NB4 (cell line): ENCODE measurements at regions not wholly inside any gene's neighbourhood (a gene's known extent, or its start where the extent isn't known, plus 50 kb on each side); places are given as distances from the start of the nearest gene placed in this dataset.
A peak's percentile ranks its signal among the peaks of the same experiment; 100 is the strongest.
"Not testable (repeated sequence)": the region's sequence is repeated elsewhere in the genome, so short reads cannot be mapped to it uniquely, and the experiment has no call there.

Experiments
- DNase-seq: peaks from one replicate; pipeline ENCODE4 v3.0.0; 2010; ENCODE audit warnings: low read depth
- H3K4me3 ChIP-seq: one replicate; pipeline ENCODE4 v1.5.1; 2011; ENCODE audit warnings: mild to moderate bottlenecking, low read depth, low read length, moderate library complexity
- MYC ChIP-seq: IDR thresholded peaks from 2 replicates; pipeline ENCODE4 v1.6.1; 2011; ENCODE audit warnings: low read depth, low read length
- POLR2A ChIP-seq: IDR thresholded peaks from 2 replicates; pipeline ENCODE4 v1.6.1; 2011; ENCODE audit warnings: mild to moderate bottlenecking; ENCODE audit not compliant: insufficient read length; ENCODE audit errors: extremely low read depth
- TF ChIP-seq, protein P1 (sequence below): IDR thresholded peaks from 2 replicates; pipeline ENCODE4 v1.6.1; 2011; ENCODE audit warnings: low read depth, low read length
- TF ChIP-seq, protein P2 (sequence below): IDR thresholded peaks from one replicate; pipeline ENCODE4 v1.5.1; 2012; ENCODE audit warnings: low read depth, low read length

DNA sequence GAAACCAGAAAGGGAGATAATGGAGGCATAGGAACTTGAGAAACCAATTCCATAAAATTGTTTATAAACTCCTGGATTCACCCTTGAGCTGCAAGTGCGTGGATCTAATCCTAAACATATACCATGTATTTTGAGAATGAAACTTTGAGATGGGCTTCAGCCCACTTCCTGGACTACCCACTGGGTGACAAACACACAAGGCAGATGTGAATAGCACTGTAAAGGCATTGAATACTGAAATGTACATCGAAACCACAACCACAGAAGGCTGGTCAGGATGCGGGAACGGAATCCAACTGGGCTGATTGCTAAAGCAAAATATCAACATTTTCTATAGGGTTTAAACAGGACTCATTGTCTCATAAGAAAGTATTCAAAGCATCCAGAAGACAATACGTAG is 228.5 kb upstream of the ZEB2 start:
- TF ChIP-seq, protein P1, sequence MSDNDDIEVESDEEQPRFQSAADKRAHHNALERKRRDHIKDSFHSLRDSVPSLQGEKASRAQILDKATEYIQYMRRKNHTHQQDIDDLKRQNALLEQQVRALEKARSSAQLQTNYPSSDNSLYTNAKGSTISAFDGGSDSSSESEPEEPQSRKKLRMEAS, result no peak
- TF ChIP-seq, protein P2, sequence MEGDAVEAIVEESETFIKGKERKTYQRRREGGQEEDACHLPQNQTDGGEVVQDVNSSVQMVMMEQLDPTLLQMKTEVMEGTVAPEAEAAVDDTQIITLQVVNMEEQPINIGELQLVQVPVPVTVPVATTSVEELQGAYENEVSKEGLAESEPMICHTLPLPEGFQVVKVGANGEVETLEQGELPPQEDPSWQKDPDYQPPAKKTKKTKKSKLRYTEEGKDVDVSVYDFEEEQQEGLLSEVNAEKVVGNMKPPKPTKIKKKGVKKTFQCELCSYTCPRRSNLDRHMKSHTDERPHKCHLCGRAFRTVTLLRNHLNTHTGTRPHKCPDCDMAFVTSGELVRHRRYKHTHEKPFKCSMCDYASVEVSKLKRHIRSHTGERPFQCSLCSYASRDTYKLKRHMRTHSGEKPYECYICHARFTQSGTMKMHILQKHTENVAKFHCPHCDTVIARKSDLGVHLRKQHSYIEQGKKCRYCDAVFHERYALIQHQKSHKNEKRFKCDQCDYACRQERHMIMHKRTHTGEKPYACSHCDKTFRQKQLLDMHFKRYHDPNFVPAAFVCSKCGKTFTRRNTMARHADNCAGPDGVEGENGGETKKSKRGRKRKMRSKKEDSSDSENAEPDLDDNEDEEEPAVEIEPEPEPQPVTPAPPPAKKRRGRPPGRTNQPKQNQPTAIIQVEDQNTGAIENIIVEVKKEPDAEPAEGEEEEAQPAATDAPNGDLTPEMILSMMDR, result no peak
- H3K4me3 ChIP-seq, result no peak overlapping the region

DNA sequence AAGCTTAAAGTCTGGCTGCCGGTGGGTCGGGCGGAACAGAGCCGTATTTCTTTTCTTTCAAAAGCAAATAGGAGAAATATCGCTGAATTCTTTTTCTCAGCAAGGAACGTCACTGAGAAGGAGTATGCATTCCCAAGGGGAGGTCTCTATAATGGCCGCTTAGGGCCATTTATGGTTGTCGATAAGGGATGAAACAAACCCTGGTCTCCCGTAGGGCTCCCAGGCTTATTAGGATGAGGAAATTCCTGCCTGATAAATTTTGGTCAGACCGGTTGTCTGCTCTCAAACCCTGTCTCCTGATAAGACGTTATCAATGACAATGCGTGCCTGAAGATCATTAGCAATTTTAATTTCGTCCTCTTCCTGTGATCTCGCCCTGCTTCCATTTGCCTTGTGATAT is 227.7 kb upstream of the ZEB2 start:
- peak; percentile 16 for DNase-seq
- no peak for TF ChIP-seq MYC
- no peak for TF ChIP-seq POLR2A
- TF ChIP-seq, protein P2, result no peak
- TF ChIP-seq, protein P1, result no peak
- H3K4me3 ChIP-seq, result no peak overlapping the region

More for the DNA sequence above, 228.5 kb upstream of the ZEB2 start:
- DNase-seq, result no peak

DNA sequence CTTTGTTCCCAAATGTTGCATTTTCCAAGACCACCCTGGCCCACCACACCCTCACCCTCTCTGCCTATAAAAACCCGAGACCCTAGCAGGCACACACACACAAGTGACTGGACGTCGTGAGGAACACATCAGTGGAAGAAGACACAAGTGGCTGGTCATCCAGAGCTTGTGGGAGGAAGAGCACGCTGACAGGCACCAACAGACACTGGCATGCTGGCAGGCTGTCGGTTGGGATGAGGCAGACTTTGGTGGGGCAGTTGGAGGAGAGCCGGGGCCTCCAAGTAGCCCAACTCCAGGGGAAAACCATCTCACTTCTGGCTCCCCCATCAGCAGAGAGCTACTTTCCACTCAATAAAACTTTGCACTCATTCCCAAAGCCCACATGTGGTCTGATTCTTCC is 225.5 kb upstream of the ZEB2 start:
- TF ChIP-seq, protein P2, result no peak
- TF ChIP-seq, protein P1, result no peak
- no peak for DNase-seq
- no peak overlapping the region for H3K4me3 ChIP-seq

GRCh38 chr2:144738749-144739148 is 218.8 kb upstream of the ZEB2 start:
- TF ChIP-seq POLR2A, result no peak
- TF ChIP-seq, protein P2, result no peak
- TF ChIP-seq, protein P1, result no peak
- no peak for TF ChIP-seq MYC
- no peak for DNase-seq

GRCh38 chr2:144730711-144731110 is 210.8 kb upstream of the ZEB2 start:
- TF ChIP-seq, protein P2, result no peak
- TF ChIP-seq MYC (no peak), POLR2A (no peak)
- TF ChIP-seq, protein P1, result no peak
- no peak overlapping the region for H3K4me3 ChIP-seq
- DNase-seq, result no peak

More at GRCh38 chr2:144738749-144739148, 218.8 kb upstream of the ZEB2 start:
- no peak overlapping the region for H3K4me3 ChIP-seq

DNA sequence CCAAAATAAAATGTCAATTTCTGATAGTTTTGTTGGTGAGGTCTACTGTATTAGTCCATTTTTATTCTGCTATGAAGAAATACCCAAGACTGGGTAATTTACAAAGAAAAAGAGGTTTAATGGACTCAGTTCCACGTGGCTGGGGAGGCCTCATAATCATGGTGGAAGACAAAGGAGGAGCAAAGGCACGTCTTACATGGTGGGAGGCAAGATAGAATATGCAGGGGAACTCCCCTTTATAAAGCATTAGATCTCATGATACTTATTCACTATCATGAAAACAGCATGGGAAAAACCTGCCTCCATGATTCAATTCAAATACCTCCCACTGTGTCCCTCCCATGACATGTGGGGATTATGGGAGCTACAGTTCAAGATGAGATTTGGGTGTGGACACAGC is 204.5 kb upstream of the ZEB2 start:
- not testable (repeated sequence) for DNase-seq, H3K4me3 ChIP-seq

DNA sequence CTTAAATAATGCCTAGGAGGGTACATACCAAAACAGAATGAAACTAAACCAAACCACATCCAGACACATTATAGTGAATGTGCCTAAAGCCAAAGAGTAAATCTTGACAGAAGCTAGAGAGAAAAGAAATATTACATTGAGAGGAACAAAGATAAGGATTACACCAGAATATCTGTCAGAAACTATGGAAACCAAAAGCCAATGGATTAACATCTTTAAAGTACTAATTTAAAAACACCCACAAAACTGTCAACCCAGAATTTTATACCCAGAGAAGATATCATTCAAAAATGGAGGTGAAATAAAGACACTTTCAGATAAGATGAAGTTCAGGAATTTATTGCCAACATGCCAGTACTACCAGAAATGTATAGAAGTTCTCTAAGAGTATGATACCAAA is 198.5 kb upstream of the ZEB2 start:
- TF ChIP-seq, protein P2, result no peak
- TF ChIP-seq POLR2A, result no peak
- TF ChIP-seq, protein P1, result no peak
- H3K4me3 ChIP-seq, result no peak overlapping the region
- no peak for DNase-seq
